Endothelial cell of umbilical vein (primary cell): ENCODE measurements at regions not wholly inside any gene's neighbourhood (a gene's known extent, or its start where the extent isn't known, plus 50 kb on each side); places are given as distances from the start of the nearest gene placed in this dataset.

ENCODE experiments used
- BruUV-seq: library from RNA; stranded (reverse); fragments of 400-500 nt; replicated peaks from 2 replicates; lab custom pipeline; 2021; lab: Mats Ljungman, UMichigan
- CTCF ChIA-PET: fragments of 300-600, 350-600 bp; sonication (Branson Sonifier 250); formaldehyde crosslinking; loops from one replicate; lab custom pipeline; 2021; ENCODE audit warnings: antibody characterized with exemption, inconsistent platforms; lab: Charles Lee
- POLR2A ChIA-PET: fragments of 300-600, 350-600 bp; sonication (Branson Sonifier 250); formaldehyde crosslinking; loops from one replicate; lab custom pipeline; 2021; ENCODE audit warnings: antibody characterized with exemption, inconsistent platforms; lab: Charles Lee
- DNase-seq: peaks from one replicate; pipeline ENCODE4 v3.0.0-alpha.2; 2011; ENCODE audit warnings: low read depth, low spot score
- FAIRE-seq: peaks from 2 replicates; lab custom pipeline; 2011; peaks lifted over from hg19 to GRCh38; lab: Jason Lieb, UNC
- H2AFZ ChIP-seq: 2 replicates; pipeline ENCODE4 v1.6.0; 2012; ENCODE audit warnings: low read depth, low read length, control low read depth, inconsistent platforms
- H3K27ac ChIP-seq: 2 replicates; pipeline ENCODE4 v1.5.1; 2011; ENCODE audit warnings: low read depth, mild to moderate bottlenecking, control low read depth, low read length, moderate library complexity; ENCODE audit not compliant: insufficient read depth
- H3K27me3 ChIP-seq, 2 experiments: 2 replicates each; pipeline versions ENCODE4 v1.6.0 to v1.6.1; 2011; ENCODE audit warnings: low read length in 2 of 2, mixed read lengths in 1 of 2; ENCODE audit not compliant: control insufficient read depth in 2 of 2, insufficient read depth in 2 of 2
- H3K36me3 ChIP-seq, 2 experiments: 2 replicates in 1 of 2; 3 replicates in 1 of 2; pipeline ENCODE4 v1.5.1; 2011; ENCODE audit warnings: low read length in 2 of 2, mild to moderate bottlenecking in 1 of 2, moderate library complexity in 1 of 2; ENCODE audit not compliant: control insufficient read depth in 2 of 2, insufficient read depth in 2 of 2; ENCODE audit errors: extremely low read depth in 1 of 2
- H3K4me1 ChIP-seq: 3 replicates; pipeline ENCODE4 v1.5.1; 2011; ENCODE audit warnings: mild to moderate bottlenecking, low read length; ENCODE audit not compliant: control insufficient read depth, insufficient read depth; ENCODE audit errors: extremely low read depth
- H3K4me2 ChIP-seq: 2 replicates; pipeline ENCODE4 v1.6.1; 2011; ENCODE audit warnings: low read length, control low read depth, mixed read lengths; ENCODE audit not compliant: insufficient read depth
- H3K4me3 ChIP-seq, 3 experiments: fragments of 200-600 bp in 1 of 3; sonication (generic), shearing (Covaris generic) in 1 of 3; replicated peaks in 1 of 3; 2 replicates each; pipeline ENCODE4 v1.5.1; 2011 to 2016; ENCODE audit warnings: control low read depth in 3 of 3, low read length in 3 of 3, mild to moderate bottlenecking in 2 of 3, inconsistent platforms in 1 of 3, low read depth in 1 of 3, moderate library complexity in 1 of 3; ENCODE audit not compliant: insufficient read depth in 1 of 3
- H3K79me2 ChIP-seq: 2 replicates; pipeline ENCODE4 v1.6.0; 2012; ENCODE audit warnings: low read length, inconsistent platforms; ENCODE audit not compliant: control insufficient read depth, insufficient read depth
- H3K9ac ChIP-seq: replicated peaks from 2 replicates; pipeline ENCODE3; 2011; ENCODE audit warnings: low read length, control low read depth; ENCODE audit not compliant: insufficient read depth; ENCODE audit errors: extremely low read depth
- H3K9me1 ChIP-seq: replicated peaks from 3 replicates; pipeline ENCODE4 v1.6.0; 2011; ENCODE audit warnings: mild to moderate bottlenecking, low read length; ENCODE audit not compliant: control insufficient read depth, insufficient read depth; ENCODE audit errors: extremely low read depth
- H3K9me3 ChIP-seq: replicated peaks from 2 replicates; pipeline ENCODE4 v1.5.1; 2012; ENCODE audit warnings: low read length, inconsistent platforms; ENCODE audit not compliant: control insufficient read depth, insufficient read depth
- H4K20me1 ChIP-seq: replicated peaks from 2 replicates; pipeline ENCODE3; 2011; ENCODE audit warnings: mild to moderate bottlenecking, low read length; ENCODE audit not compliant: control insufficient read depth, insufficient read depth; ENCODE audit errors: extremely low read depth
- EZH2 ChIP-seq: IDR thresholded peaks from 2 replicates; pipeline ENCODE4 v1.6.1; 2012; ENCODE audit warnings: borderline replicate concordance, low read depth, mild to moderate bottlenecking, moderate library complexity, low read length, inconsistent platforms; ENCODE audit not compliant: severe bottlenecking
- FOS ChIP-seq: IDR thresholded peaks from 2 replicates; pipeline ENCODE4 v1.6.1; 2011; ENCODE audit warnings: mild to moderate bottlenecking, low read length, moderate library complexity, borderline replicate concordance; ENCODE audit not compliant: insufficient read depth
- GATA2 ChIP-seq: IDR thresholded peaks from 2 replicates; pipeline ENCODE4 v1.7.0; 2011; ENCODE audit warnings: low read depth, mild to moderate bottlenecking, moderate library complexity, mixed read lengths, low read length; ENCODE audit not compliant: insufficient read length, insufficient read depth
- JUN ChIP-seq: IDR thresholded peaks from 2 replicates; pipeline ENCODE4 v1.6.1; 2011; ENCODE audit warnings: borderline replicate concordance, low read depth; ENCODE audit not compliant: insufficient read length, insufficient read depth
- MAX ChIP-seq: IDR thresholded peaks from 2 replicates; pipeline ENCODE4 v1.6.1; 2011; ENCODE audit not compliant: insufficient read depth, insufficient read length
- MYC ChIP-seq: IDR thresholded peaks from one replicate; pipeline ENCODE4 v1.6.1; 2011; ENCODE audit warnings: mild to moderate bottlenecking, low read depth, low read length
- POLR2A ChIP-seq: IDR thresholded peaks from 2 replicates; pipeline ENCODE4 v1.6.1; 2012; ENCODE audit warnings: low read depth, mild to moderate bottlenecking, control low read depth, low read length
- POLR2AphosphoS5 ChIP-seq: IDR thresholded peaks from 2 replicates; pipeline ENCODE4 v1.6.1; 2012; ENCODE audit warnings: low read depth, mild to moderate bottlenecking, control low read depth, low read length, moderate library complexity; ENCODE audit not compliant: insufficient read depth
- dilution Hi-C: fragments of 300-500 bp; cut with MboI; formaldehyde crosslinking; loops from one replicate; pipeline ENCODE4 v1.15.0; 2019; ENCODE audit warnings: low sequenced_read_pairs; ENCODE audit not compliant: extremely low pct_ligation_motif_present
- intact Hi-C: fragments of 100-400 bp; cut with micrococcal nuclease; formaldehyde crosslinking; loops from one replicate; pipeline ENCODE4 v1.10.0; 2022
- TF ChIP-seq, protein P1 (sequence below), 2 donors: IDR thresholded peaks; 1 replicate in 1 of 2; 2 replicates in 1 of 2; pipeline ENCODE4 v1.5.1; 2011; ENCODE audit warnings: low read length in 2 of 2, mild to moderate bottlenecking in 2 of 2, moderate library complexity in 2 of 2, control low read depth in 1 of 2, inconsistent platforms in 1 of 2, low read depth in 1 of 2; ENCODE audit not compliant: insufficient read depth in 1 of 2; ENCODE audit errors: extremely low read depth in 1 of 2

- POLR2A ChIA-PET, result no interaction called here
- H3K36me3 ChIP-seq, result no peaks in the 10 kb centered on the region
- H3K27ac ChIP-seq, result no peak overlapping the region
- TF ChIP-seq MYC (no peak), POLR2AphosphoS5 (no peak), JUN (no peak), MAX (no peak), POLR2A (no peak), GATA2 (no peak), FOS (no peak), EZH2 (no peak)
- TF ChIP-seq, protein P1, sequence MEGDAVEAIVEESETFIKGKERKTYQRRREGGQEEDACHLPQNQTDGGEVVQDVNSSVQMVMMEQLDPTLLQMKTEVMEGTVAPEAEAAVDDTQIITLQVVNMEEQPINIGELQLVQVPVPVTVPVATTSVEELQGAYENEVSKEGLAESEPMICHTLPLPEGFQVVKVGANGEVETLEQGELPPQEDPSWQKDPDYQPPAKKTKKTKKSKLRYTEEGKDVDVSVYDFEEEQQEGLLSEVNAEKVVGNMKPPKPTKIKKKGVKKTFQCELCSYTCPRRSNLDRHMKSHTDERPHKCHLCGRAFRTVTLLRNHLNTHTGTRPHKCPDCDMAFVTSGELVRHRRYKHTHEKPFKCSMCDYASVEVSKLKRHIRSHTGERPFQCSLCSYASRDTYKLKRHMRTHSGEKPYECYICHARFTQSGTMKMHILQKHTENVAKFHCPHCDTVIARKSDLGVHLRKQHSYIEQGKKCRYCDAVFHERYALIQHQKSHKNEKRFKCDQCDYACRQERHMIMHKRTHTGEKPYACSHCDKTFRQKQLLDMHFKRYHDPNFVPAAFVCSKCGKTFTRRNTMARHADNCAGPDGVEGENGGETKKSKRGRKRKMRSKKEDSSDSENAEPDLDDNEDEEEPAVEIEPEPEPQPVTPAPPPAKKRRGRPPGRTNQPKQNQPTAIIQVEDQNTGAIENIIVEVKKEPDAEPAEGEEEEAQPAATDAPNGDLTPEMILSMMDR (IDR thresholded peaks at IDR 0.05; ENCODE audit: extremely low read depth in 1 of 2, insufficient read depth in 1 of 2, low read depth in 1 of 2, low read length in 2 of 2), result no peak
- dilution Hi-C loops (no loop called here), intact Hi-C loops (no loop called here)
- no peaks in the 10 kb centered on the region for H4K20me1 ChIP-seq
- no peaks in the 10 kb centered on the region for H3K9me1 ChIP-seq
- no TSS peak for BruUV-seq
- CTCF ChIA-PET, result interaction anchor here (1.0 kb wide), 1 partner anchor 9 kb away, joined by 5 read pairs; no protein-coding TSS in a partner anchor
- H2AFZ ChIP-seq, result no peak overlapping the region
- H3K4me2 ChIP-seq, result no peak overlapping the region
- no peaks in the 10 kb centered on the region for H3K4me1 ChIP-seq
- no peaks in the 10 kb centered on the region for H3K79me2 ChIP-seq
- H3K9me3 ChIP-seq, result no peaks in the 10 kb centered on the region
- H3K27me3 ChIP-seq, result no peaks in the 10 kb centered on the region
- DNase-seq, result no peak
- H3K9ac ChIP-seq, result no peak overlapping the region
- FAIRE-seq, result no peak
- H3K4me3 ChIP-seq, result no peak overlapping the region
Measured at GRCh38 chr7:67361150-67361549, 364.5 kb downstream of the TYW1 start.
